GM19324 (cell line): ENCODE measurements at regions not wholly inside any gene's neighbourhood (a gene's known extent, or its start where the extent isn't known, plus 50 kb on each side); places are given as distances from the start of the nearest gene placed in this dataset.

ENCODE experiments used
- ATAC-seq: cut with Tn5 transposase; IDR thresholded peaks from one replicate; pipeline ENCODE4 v1.9.1; 2021; ENCODE audit warnings: mild to moderate bottlenecking, moderate library complexity; ENCODE audit not compliant: unreplicated experiment, low FRiP score

GRCh38 chrX:15930585-15930984, 76.0 kb upstream of the AP1S2 start:
- no peak for ATAC-seq

- no peak for ATAC-seq
These were observed 74.6 kb upstream of the AP1S2 start for GRCh38 chrX:15929194-15929593.

GRCh38 chrX:15926622-15927021, 72.0 kb upstream of the AP1S2 start:
- ATAC-seq, result no peak

GRCh38 chrX:15918003-15918402, 63.4 kb upstream of the AP1S2 start:
- ATAC-seq, result no peak

- ATAC-seq, result no peak
These were observed 62.1 kb upstream of the AP1S2 start for GRCh38 chrX:15916704-15917084.

- ATAC-seq, result no peak
These were observed 61.5 kb upstream of the AP1S2 start for GRCh38 chrX:15915959-15916703.

GRCh38 chrX:15914486-15914885, 59.9 kb upstream of the AP1S2 start:
- ATAC-seq, result no peak

- no peak for ATAC-seq
These were observed 58.5 kb upstream of the AP1S2 start for GRCh38 chrX:15913146-15913545.

GRCh38 chrX:15911734-15912550, 57.3 kb upstream of the AP1S2 start:
- no peak for ATAC-seq

GRCh38 chrX:15909605-15910004, 55.0 kb upstream of the AP1S2 start:
- no peak for ATAC-seq

GRCh38 chrX:15908603-15909290, 54.1 kb upstream of the AP1S2 start:
- ATAC-seq, result no peak

- ATAC-seq, result no peak
These were observed 51.7 kb upstream of the AP1S2 start for GRCh38 chrX:15906041-15906943.
